NCI-H774 (cell line): ENCODE measurements at regions not wholly inside any gene's neighbourhood (a gene's known extent, or its start where the extent isn't known, plus 50 kb on each side); places are given as distances from the start of the nearest gene placed in this dataset.
"Not testable (repeated sequence)": the region's sequence is repeated elsewhere in the genome, so short reads cannot be mapped to it uniquely, and the experiment has no call there.

Experiments
- DNase-seq: peaks from one replicate; lab custom pipeline; 2025; lab: John Stamatoyannopoulos, UW

- no peak for DNase-seq
Observed at GRCh38 chr3:77707281-77707680, 667.4 kb downstream of the ROBO2 start.

GRCh38 chr3:77709155-77709554, 669.3 kb downstream of the ROBO2 start:
- no peak for DNase-seq

DNA sequence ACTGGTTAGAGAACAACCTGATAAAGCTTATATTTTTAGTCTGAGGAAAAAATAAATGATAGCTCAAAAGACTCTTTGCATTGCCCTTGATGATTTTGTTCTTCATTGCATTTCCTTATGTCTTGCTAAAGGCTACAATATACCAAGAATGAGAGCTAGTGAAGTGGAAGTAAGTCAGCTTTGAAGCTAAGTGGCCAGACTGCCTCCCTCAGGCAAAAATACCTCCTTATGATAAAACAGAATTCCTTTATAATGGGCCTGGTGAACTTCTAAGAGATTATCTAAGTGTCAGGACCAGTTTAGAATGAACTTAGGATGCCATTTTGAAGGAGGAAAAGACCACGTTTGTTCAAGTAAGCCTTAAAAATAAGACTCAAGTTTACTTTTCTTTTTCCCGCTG, 678.4 kb downstream of the ROBO2 start:
- DNase-seq: no peak

DNA sequence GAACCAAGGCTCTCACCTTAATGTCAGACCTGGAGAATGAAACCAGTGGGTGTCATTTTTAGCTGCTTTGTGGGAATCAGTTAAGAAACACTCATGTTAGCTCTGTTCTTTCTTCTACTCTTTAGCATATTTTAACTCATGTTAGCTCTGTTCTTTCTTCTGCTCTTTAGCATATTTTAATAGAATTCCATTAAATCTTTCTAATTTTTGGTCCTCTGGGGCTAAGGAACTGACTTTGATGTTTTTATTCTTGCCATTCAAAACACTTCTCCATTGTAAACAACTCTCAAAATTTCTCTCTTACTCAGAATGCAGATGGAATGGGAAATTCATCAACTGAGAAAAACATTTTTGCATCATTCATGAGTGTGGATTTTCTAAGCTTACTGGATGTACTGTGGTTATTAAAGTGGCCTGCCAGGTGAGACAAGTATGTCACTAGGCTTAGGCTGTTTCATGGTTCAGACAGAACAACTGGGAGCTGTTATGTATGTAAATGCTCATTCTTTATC, 680.6 kb downstream of the ROBO2 start:
- DNase-seq: no peak

GRCh38 chr3:77726517-77726916, 686.6 kb downstream of the ROBO2 start:
- DNase-seq: no peak

DNA sequence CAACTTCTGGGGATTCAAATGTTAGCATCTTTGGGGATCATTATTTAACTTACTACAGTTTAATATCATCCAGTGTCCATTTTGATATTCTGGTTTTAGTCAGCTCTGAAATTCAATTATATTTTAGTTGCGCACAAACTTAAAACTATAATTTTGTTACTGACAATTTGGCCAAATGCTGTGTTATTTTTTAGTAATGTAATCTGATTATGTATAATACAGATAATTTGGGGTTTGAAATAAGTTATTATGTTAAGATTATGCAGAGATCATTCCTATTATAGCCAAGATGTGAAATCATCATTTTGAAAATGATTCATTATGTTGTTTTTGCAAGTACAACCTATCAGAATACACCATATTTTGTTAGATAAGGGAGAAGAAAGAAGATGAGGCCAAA, 706.1 kb downstream of the ROBO2 start:
- no peak for DNase-seq

- no peak for DNase-seq
Observed at GRCh38 chr3:77746892-77747291, 707.0 kb downstream of the ROBO2 start.

- not testable (repeated sequence) for DNase-seq
Observed at GRCh38 chr3:77756397-77756975, 716.6 kb downstream of the ROBO2 start.

- no peak for DNase-seq
Observed at GRCh38 chr3:77772459-77772858, 732.6 kb downstream of the ROBO2 start.

GRCh38 chr3:77773084-77773483, 733.2 kb downstream of the ROBO2 start:
- DNase-seq: no peak

DNA sequence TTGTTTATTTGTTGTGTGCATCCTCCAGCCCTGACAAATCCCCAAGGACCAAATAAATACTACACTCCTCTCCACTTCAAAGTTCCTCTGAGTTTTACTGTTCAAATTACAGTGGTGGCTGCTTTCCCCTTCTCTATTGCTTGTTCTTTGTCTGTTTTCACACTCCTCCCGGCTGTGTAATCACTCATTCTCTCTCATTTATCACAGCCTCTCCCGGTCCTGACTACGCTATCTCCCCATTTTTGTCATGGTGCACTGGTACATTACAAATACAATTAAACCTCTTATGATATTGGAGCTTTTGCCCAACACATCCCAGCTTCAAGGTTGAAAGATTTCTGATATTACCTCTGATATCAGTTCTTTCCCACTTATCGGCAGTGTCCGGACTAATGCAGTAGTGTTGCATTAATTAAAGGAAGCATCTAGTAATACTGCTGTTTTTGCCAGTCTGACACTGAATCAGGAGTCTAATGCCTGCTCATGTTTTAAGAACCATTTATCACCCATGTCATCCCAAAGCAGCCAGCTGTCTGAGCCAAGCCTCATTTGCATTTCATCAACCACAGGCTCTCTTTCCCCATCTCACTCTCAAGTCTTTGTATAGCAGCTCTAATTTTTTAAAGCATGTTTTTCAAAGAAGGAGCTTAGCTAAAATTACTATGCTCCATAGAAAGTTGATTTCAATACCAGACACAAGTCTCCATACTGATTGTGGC, 740.5 kb downstream of the ROBO2 start:
- DNase-seq: no peak

- DNase-seq: no peak
Observed at GRCh38 chr3:77786216-77786615, 746.3 kb downstream of the ROBO2 start.

DNA sequence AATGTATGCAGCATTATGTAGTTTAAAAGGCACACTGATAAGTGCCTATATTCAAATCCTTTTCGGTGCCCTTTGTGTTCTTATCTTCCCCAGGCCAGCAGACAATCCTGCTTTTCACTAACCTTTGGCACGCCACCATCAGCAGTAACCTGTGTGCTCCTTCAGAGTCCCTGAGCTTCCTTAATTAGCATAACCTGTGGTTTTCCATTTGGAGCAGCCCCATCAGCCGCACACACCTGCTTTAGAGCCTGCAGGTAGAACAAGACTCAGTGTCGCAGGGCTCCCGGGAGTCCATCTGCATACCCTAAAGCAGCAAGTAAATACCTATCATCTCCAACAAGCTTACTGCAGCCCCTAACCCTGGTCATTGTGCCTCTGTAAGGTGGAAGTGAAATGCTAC, 755.1 kb downstream of the ROBO2 start:
- no peak for DNase-seq

DNA sequence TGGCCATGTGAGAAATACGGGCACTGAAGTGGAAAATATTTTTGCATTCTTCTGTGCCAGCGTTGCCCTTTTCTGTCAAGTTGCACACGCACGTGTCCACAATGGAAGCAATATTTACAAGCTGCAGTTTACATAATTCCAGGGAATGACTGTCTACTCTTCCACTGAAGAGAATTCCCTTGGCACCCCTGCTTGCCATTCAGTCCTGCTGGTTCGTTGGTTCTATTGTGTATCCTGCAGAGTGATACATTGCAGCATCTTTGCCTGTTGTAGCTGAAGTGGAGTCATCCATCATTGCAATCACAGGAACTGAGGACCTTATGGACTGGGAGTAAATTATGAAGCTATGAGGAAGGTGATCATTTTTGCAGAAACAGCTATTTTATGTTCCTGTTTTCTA, 759.4 kb downstream of the ROBO2 start:
- no peak for DNase-seq

GRCh38 chr3:77800893-77801292, 761.0 kb downstream of the ROBO2 start:
- no peak for DNase-seq

DNA sequence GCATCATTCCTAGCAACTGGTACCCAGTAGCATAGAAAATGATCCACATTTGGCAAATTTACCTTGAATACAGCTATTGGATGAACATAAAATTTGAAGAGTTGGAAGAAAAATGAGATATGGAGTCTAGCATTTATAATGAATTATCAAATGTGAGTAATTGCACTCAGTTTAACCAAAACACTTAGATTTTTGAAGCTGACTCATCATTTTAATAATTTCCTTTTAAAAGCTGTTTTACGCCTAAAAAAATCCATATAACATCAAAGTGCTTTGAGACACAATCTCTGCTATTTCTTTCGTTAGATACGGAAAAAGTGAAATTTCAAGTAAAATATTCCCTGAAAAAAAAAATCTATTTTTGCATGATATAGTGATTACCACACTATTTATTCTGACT, 767.4 kb downstream of the ROBO2 start:
- DNase-seq: no peak

- no peak for DNase-seq
Observed at GRCh38 chr3:77814845-77815244, 774.9 kb downstream of the ROBO2 start.

GRCh38 chr3:77815467-77815866, 775.6 kb downstream of the ROBO2 start:
- DNase-seq: no peak

- DNase-seq: no peak
Observed at GRCh38 chr3:77816366-77816765, 776.5 kb downstream of the ROBO2 start.

DNA sequence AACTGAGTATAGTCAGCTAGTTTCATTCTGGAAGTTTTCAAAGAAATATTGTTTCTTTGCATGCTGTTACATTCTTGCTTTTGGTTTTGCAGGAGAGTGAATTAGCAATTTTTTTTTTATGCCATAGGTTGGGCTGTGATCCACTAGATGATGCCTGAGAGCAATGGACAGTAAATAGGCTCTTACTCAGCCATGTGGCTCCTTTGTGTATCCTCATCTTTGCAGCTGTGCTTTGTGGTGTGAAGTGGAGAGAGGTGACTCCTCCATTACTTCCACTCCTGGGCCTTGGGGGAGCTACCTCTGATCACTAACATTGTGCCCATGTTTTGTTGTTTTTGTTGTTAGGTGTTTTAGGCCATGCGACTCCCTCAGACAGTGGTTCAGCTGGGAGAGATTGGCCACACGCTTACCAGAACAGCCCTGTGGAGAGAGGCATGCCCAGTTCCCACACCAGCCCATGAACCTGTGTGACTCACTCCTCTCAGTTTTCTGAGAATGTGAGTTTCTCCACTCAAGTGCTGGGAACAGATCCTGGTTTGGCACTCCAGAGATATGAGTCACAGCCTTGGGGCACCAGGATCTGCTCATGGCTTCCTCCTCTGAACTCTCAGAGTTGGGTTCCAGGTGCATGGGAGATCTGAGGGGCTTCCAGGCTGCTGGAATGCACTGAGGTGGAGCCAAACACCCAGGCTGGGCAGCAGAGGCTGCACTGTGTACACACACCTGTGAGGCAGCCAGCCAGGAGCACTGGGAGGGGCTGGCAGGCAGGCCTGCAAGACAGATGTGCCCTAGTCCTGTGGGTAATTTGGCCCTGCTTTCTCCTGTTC, 785.3 kb downstream of the ROBO2 start:
- DNase-seq: no peak

DNA sequence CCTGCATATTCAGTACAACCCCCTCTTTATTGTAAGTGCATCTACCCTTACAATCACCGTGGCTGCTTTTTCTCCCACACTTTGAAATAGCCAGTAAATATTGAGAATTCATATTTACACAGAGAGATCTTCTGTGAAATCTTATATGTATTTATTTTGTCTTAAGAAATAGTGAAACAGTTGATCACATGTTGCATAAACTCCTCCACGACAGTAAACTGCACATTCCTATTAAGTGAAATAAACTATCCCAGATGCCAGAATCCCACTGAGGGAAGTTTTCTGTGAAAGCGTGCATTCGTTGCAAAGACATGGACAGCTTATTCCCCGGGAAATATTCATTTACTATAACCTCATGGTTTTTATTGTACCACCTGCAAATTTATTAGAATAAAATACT, 796.0 kb downstream of the ROBO2 start:
- DNase-seq: no peak

DNA sequence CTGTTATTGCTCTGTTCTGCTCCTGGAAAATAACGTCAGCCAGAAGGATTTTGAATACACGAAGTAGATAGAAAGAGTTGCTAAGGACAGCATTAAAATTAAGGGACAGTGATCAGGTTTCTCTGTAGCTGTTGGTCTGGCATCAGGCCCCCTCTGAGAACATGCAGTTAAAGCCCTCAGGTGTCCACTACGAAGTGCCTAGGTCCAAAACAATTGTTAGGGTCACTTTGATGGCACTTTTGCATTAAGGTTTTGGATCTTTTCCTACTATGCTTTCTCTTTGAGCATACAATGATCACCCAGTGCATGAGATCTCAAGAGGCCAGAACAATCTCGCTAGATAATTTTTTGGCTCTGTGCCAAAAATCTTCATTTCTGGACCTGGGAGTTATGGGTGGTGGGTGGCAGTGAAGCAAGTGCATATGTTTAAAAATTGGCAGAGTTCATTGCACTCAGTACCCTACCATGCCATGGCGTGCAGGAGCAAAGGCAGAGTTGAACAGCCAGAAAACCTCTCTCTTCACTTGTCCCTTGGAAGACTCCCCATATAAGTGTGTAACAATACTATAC, 797.6 kb downstream of the ROBO2 start:
- no peak for DNase-seq

DNA sequence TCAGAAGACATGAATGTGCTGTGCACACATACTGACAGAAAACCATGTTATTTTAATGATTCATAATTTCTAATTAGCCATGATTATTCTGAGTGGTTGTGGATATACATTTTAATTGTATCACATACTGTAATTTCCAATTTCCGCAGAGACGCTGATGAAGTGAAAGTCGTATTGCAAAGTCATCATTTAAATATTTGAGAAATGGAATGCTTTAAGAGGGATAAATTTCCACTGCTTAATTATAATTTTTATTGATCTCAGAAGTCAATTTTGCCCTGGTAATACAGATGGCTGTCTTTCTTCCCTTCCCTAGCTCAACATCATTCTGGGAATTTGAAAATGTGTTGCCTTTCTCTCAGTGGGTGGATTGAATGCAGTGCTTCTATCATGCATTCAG, 819.3 kb downstream of the ROBO2 start:
- no peak for DNase-seq
